Neural progenitor cell (in vitro differentiated cells): ENCODE measurements at regions not wholly inside any gene's neighbourhood (a gene's known extent, or its start where the extent isn't known, plus 50 kb on each side); places are given as distances from the start of the nearest gene placed in this dataset.

Source experiments
- CTCF ChIP-seq: fragments of 200-600 bp; sonication (generic); IDR thresholded peaks from 2 replicates; pipeline ENCODE4 v1.5.1; 2017; ENCODE audit warnings: antibody characterized with exemption, mild to moderate bottlenecking
- EZH2 ChIP-seq: fragments of 200-600 bp; sonication (generic); IDR thresholded peaks from 2 replicates; pipeline ENCODE4 v1.6.1; 2017; ENCODE audit warnings: antibody characterized with exemption, mild to moderate bottlenecking, moderate library complexity

GRCh38 chr4:126890994-126891393, 741.8 kb upstream of the INTU start:
- no peak for TF ChIP-seq CTCF
- no peak for TF ChIP-seq EZH2
